HG03439 (cell line): ENCODE measurements at regions not wholly inside any gene's neighbourhood (a gene's known extent, or its start where the extent isn't known, plus 50 kb on each side); places are given as distances from the start of the nearest gene placed in this dataset.

Source experiments
- ATAC-seq: cut with Tn5 transposase; IDR thresholded peaks from one replicate; pipeline ENCODE4 v1.9.1; 2021; ENCODE audit warnings: mild to moderate bottlenecking, moderate library complexity; ENCODE audit not compliant: unreplicated experiment

- no peak for ATAC-seq
These were observed 147.4 kb upstream of the GPR26 start for GRCh38 chr10:123518765-123519164.

- ATAC-seq: no peak
These were observed 146.3 kb upstream of the GPR26 start for GRCh38 chr10:123519861-123520260.

- ATAC-seq: no peak
These were observed 145.1 kb upstream of the GPR26 start for GRCh38 chr10:123521076-123521475.

GRCh38 chr10:123521556-123521955, 144.6 kb upstream of the GPR26 start:
- ATAC-seq: no peak

GRCh38 chr10:123522702-123523312, 143.3 kb upstream of the GPR26 start:
- ATAC-seq: no peak

GRCh38 chr10:123523833-123524232, 142.3 kb upstream of the GPR26 start:
- ATAC-seq: no peak

- ATAC-seq: no peak
These were observed 139.6 kb upstream of the GPR26 start for GRCh38 chr10:123526356-123527064.

GRCh38 chr10:123527151-123527550, 139.0 kb upstream of the GPR26 start:
- no peak for ATAC-seq

- ATAC-seq: no peak
These were observed 136.9 kb upstream of the GPR26 start for GRCh38 chr10:123529146-123529760.

GRCh38 chr10:123530166-123530870, 135.8 kb upstream of the GPR26 start:
- ATAC-seq: no peak

- no peak for ATAC-seq
These were observed 130.8 kb upstream of the GPR26 start for GRCh38 chr10:123535386-123535785.

- ATAC-seq: no peak
These were observed 129.8 kb upstream of the GPR26 start for GRCh38 chr10:123536176-123536845.

GRCh38 chr10:123537188-123537961, 128.8 kb upstream of the GPR26 start:
- ATAC-seq: no peak

- no peak for ATAC-seq
These were observed 127.5 kb upstream of the GPR26 start for GRCh38 chr10:123538401-123539320.

- no peak for ATAC-seq
These were observed 121.2 kb upstream of the GPR26 start for GRCh38 chr10:123544986-123545385.

GRCh38 chr10:123548770-123549169, 117.4 kb upstream of the GPR26 start:
- no peak for ATAC-seq

- ATAC-seq: no peak
These were observed 116.2 kb upstream of the GPR26 start for GRCh38 chr10:123549761-123550454.

- ATAC-seq: no peak
These were observed 115.5 kb upstream of the GPR26 start for GRCh38 chr10:123550675-123551096.

- ATAC-seq: no peak
These were observed 114.9 kb upstream of the GPR26 start for GRCh38 chr10:123551259-123551658.
